IPS-20b (cell line): ENCODE measurements at regions not wholly inside any gene's neighbourhood (a gene's known extent, or its start where the extent isn't known, plus 50 kb on each side); places are given as distances from the start of the nearest gene placed in this dataset.

Experiments used
- H3K27ac ChIP-seq: one replicate; pipeline ENCODE4 v1.5.1; 2013; ENCODE audit warnings: low read length
- H3K27me3 ChIP-seq: 2 replicates; pipeline ENCODE4 v1.6.1; 2013; ENCODE audit warnings: mild to moderate bottlenecking, low read length, inconsistent platforms; ENCODE audit not compliant: insufficient read depth
- H3K36me3 ChIP-seq: 2 replicates; pipeline ENCODE4 v1.6.1; 2013; ENCODE audit warnings: low read depth, mild to moderate bottlenecking, inconsistent platforms, low read length, moderate library complexity; ENCODE audit not compliant: insufficient read depth
- H3K4me1 ChIP-seq: 2 replicates; pipeline ENCODE4 v1.6.1; 2013; ENCODE audit warnings: mild to moderate bottlenecking, control low read depth, inconsistent platforms, low read length, moderate library complexity; ENCODE audit not compliant: insufficient read depth
- H3K4me3 ChIP-seq: 2 replicates; pipeline ENCODE4 v1.5.1; 2013; ENCODE audit warnings: mild to moderate bottlenecking, low read length, inconsistent platforms
- H3K9ac ChIP-seq: 2 replicates; pipeline ENCODE4 v1.6.1; 2013; ENCODE audit warnings: low read depth, mild to moderate bottlenecking, inconsistent platforms, low read length, moderate library complexity
- H3K9me3 ChIP-seq: 2 replicates; pipeline ENCODE4 v1.6.1; 2013; ENCODE audit warnings: mild to moderate bottlenecking, low read depth, low read length, inconsistent platforms; ENCODE audit not compliant: insufficient read depth

DNA sequence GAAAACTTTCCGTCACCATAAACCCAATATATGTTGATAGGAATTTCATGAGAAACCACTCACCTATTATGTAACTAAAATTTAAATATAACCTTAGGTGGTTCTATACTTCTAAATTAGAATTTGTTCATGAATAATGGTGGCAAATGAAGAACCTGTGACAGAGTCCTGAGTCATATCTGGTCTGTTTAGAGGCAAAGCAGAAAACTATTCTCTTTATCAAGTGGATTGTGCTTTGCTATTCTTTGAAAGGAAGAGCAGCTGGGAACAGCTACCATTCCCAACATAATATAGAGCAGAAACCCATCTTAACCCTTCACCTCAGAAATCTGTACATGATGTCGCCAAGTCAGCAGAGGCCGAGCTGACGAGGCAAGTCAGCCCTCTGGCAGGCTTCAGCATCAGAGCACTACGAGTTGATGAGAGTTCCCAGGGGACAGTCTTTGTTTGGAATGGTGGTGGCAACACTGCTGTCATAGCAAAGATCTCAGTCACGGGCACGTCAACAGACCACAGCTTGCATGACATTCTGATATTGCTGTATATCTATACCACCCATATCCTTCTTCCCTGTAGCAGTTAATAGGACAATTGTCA lies 631.9 kb upstream of the CA10 start:
- no peak overlapping the region for H3K9ac ChIP-seq
- no peaks in the 10 kb centered on the region for H3K36me3 ChIP-seq
- H3K27ac ChIP-seq: no peak overlapping the region
- H3K9me3 ChIP-seq: no peaks in the 10 kb centered on the region
- no peaks in the 10 kb centered on the region for H3K27me3 ChIP-seq
- no peak overlapping the region for H3K4me3 ChIP-seq
- H3K4me1 ChIP-seq: no peaks in the 10 kb centered on the region

DNA sequence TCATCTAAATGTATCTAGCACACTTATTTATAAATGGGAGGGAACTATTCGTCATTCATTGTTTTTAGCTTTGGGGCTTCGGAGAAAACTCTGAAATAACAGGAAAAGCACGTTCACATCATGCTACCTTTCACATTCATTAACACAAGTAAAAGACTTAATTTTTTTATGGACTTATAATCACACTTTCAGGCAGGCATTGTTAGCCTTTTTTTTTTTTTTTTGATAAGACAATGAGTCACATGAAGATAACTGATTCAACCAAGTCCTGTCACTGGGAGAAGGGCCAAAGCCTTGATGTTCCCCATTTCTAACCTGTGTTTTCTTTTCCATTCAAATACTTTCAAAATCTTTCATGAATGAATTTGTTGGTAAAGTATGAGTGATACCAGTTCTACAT lies 631.3 kb upstream of the CA10 start:
- Histone ChIP-seq H3K9me3 (no peaks in the 10 kb centered on the region), H3K27ac (no peak overlapping the region), H3K36me3 (no peaks in the 10 kb centered on the region), H3K4me1 (no peaks in the 10 kb centered on the region), H3K9ac (no peak overlapping the region), H3K27me3 (no peaks in the 10 kb centered on the region), H3K4me3 (no peak overlapping the region)

DNA sequence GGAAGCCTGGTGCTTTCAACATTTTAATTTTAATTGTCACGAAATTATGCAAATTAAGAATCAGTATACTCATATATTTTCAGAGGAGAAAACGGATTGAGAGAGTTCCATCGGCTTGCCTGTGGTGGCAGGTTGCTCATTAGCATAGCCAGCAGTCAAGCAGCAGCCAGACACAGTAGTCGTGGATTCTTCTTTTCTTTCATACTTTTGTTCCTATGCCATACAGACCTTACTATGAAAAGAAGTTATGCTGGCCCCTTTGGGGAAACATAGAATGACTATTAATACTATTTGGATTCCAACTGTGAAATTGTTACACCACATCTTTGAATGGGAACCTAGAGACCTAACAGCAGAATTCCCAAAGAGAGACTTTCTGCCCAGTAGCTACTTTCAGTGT lies 617.7 kb upstream of the CA10 start:
- no peak overlapping the region for H3K9ac ChIP-seq
- no peaks in the 10 kb centered on the region for H3K36me3 ChIP-seq
- H3K9me3 ChIP-seq: no peaks in the 10 kb centered on the region
- H3K4me1 ChIP-seq: no peaks in the 10 kb centered on the region
- H3K4me3 ChIP-seq: no peak overlapping the region
- peaks cover 70% of the 10 kb centered on the region; the same call in 1 of the 2 replicates for H3K27me3 ChIP-seq
- H3K27ac ChIP-seq: no peak overlapping the region

DNA sequence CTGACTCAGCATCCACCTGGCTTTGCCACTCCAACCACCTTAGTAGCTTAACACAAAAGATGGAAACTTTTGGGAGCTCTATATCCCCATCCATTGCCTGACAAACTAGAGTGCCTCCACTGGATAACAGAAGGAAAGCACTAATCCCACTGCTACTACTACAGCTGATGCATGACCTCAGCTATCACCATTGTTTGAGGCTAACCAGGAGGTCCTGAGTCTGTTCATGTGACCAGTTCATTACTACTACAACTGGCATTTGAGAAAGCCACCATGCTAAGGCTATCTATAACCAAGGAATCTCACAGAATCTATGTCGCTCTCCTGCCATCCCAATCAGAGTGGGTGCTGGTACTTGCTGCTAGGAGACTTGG lies 604.3 kb upstream of the CA10 start:
- no peaks in the 10 kb centered on the region for H3K36me3 ChIP-seq

DNA sequence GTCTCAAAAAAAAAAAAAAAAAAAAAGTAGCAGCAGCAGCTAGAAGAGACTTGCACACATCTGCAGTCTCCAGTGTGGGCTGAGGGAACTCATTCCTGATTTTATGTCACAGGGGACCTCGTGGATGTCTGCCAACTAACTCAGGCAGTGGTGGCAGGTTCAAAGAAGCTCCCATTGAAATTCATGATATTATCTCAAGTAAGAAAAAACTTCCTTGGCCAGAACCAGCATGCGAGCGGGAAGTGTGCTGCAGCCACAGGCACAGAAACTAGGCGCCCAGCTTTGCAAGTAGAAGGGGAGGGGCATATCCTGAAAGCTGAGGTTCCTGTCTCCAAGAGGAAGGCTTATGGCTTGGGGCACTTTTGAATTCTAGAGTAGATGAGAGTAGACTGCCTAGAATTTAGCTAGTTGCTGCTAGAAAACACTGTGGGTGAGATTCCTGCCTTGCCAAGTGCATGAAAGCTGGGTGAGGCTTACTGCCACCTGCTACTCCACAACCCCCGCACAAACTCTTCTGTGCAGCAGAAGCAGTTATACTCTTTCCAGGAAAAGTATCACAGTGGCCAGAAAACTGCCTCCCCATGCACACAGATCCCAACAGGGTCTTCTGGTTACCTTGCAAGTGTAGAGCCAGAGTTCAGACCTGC lies 603.8 kb upstream of the CA10 start:
- Histone ChIP-seq H3K27ac (no peak overlapping the region), H3K4me3 (no peak overlapping the region), H3K9me3 (no peaks in the 10 kb centered on the region), H3K4me1 (no peaks in the 10 kb centered on the region), H3K9ac (no peak overlapping the region), H3K36me3 (no peaks in the 10 kb centered on the region), H3K27me3 (no peaks in the 10 kb centered on the region)

More for the DNA sequence above, 604.3 kb upstream of the CA10 start:
- Histone ChIP-seq H3K4me3 (no peak overlapping the region), H3K4me1 (no peaks in the 10 kb centered on the region), H3K27me3 (no peaks in the 10 kb centered on the region), H3K9ac (no peak overlapping the region), H3K9me3 (no peaks in the 10 kb centered on the region), H3K27ac (no peak overlapping the region)

DNA sequence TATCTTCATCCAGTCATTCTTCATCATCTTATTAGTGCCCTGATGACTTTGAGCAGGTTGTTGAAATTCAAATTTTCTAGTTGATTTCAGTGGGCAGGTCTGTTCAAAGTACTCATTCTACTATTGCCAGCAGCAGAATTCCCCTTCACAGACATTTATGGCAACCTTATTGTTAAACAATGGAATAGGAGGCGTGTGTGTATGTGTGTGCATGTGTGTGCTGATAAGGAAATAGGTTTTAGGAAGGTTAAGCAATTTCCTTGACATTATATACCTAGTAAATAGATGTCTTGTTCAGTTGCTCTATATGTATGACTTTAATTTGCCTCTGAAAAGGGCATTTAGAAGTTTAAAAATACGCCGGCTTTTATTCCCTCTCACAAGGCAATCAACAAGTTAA lies 601.4 kb upstream of the CA10 start:
- H3K27me3 ChIP-seq: no peaks in the 10 kb centered on the region
- H3K27ac ChIP-seq: no peak overlapping the region
- H3K36me3 ChIP-seq: no peaks in the 10 kb centered on the region
- no peak overlapping the region for H3K4me3 ChIP-seq
- H3K4me1 ChIP-seq: no peaks in the 10 kb centered on the region
- no peaks in the 10 kb centered on the region for H3K9me3 ChIP-seq
- no peak overlapping the region for H3K9ac ChIP-seq

DNA sequence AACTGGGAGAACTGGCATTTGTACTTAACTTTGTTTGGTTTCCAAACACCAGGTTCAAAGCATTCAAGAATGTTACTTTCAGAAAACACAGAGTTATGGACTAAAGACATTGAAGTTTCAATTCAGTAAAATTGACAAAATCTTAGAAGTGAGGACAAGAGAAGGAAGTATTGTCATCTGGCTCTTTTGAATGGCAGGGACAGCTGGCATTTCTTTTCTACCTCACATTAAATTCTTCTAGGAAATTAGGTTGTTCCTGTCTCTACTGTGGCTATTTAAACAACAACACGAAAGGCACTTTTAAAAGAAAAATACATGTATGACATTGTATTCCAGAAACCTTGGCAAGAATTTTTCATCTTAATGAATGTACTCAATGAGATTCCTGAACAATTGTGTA lies 600.0 kb upstream of the CA10 start:
- Histone ChIP-seq H3K4me3 (no peak overlapping the region), H3K27me3 (no peaks in the 10 kb centered on the region), H3K36me3 (no peaks in the 10 kb centered on the region), H3K9ac (no peak overlapping the region), H3K27ac (no peak overlapping the region), H3K9me3 (no peaks in the 10 kb centered on the region), H3K4me1 (no peaks in the 10 kb centered on the region)

DNA sequence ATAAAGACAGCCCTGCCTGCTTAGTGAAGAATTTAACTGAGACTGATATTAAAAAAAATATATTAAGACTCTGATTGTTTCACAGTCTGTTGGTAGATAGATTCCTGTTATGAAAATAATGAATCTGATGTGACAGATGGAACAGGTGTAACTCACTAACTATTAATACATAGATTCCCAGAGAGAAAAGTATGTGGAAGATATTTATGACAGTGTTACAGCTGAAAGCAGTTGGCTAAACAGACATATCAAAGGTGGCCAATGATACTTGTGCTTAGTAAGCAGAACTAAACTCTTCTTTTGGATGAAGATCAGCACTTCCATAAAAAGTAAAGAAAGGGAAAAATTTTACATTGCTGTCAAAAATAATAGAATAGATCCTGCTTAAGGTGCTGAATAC lies 598.2 kb upstream of the CA10 start:
- Histone ChIP-seq H3K36me3 (no peaks in the 10 kb centered on the region), H3K4me1 (no peaks in the 10 kb centered on the region), H3K9me3 (no peaks in the 10 kb centered on the region), H3K4me3 (no peak overlapping the region), H3K27me3 (no peaks in the 10 kb centered on the region), H3K9ac (no peak overlapping the region), H3K27ac (no peak overlapping the region)

DNA sequence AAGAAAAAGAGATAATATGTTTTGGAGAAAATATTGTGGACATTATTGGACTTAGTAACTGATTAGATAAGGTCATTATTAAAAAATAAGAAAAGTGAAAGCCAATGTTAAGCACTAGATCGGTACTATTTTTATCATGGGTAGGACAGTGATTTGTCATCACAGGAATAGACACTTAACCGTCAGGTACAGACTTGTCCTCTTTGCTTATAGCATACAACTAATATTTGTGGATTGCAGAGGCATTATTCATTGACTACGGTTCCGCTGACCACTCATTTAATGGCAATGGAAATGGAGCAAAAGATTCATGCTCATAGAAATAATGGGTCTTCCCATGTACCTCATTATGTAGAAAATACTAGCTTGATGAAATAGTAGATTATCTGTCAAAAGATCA lies 596.3 kb upstream of the CA10 start:
- Histone ChIP-seq H3K4me1 (no peaks in the 10 kb centered on the region), H3K9me3 (no peaks in the 10 kb centered on the region), H3K27ac (no peak overlapping the region), H3K9ac (no peak overlapping the region), H3K36me3 (no peaks in the 10 kb centered on the region), H3K27me3 (no peaks in the 10 kb centered on the region), H3K4me3 (no peak overlapping the region)

DNA sequence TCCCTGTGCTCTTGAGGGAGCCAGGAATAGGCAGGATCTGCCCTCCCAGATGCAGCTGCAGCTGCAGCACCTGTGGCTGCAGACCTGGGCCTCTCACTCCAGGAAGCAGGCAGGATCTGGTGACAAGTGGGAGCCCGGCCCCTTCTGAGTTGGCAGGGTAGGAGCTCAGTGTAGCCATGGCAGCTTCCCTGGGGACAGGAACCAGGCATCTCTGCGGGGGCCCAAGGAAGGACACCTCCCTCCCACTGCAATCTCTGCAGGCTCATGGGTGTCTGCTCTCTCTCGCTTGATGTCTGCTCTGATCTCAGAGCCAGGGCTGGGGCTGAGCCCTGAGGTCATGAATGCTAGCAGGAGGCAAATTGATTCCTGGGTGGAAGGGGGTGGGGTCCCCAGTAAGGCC lies 592.5 kb upstream of the CA10 start:
- no peaks in the 10 kb centered on the region for H3K4me1 ChIP-seq
- no peaks in the 10 kb centered on the region for H3K9me3 ChIP-seq
- no peaks in the 10 kb centered on the region for H3K36me3 ChIP-seq
- H3K4me3 ChIP-seq: no peak overlapping the region
- no peak overlapping the region for H3K27ac ChIP-seq
- H3K27me3 ChIP-seq: no peaks in the 10 kb centered on the region
- no peak overlapping the region for H3K9ac ChIP-seq

DNA sequence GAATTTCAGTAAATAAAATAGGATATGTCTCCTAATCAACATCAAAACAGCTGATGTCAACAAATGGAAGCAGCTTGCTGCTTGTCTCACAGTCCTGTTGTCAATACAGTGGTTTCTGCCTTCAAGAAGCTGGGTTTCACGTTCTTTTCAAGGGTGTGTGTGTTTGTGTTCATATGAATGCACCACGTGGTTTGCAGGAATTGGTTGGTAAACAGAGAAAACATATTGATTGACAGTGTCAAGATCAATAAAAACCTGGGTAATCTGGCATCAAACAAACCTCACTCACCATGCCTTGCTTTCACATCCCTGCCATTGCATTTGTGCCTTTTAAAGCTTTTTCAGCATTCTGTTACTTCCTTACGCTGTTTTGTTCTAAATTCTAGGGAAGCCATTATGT lies 585.7 kb upstream of the CA10 start:
- no peak overlapping the region for H3K27ac ChIP-seq
- no peak overlapping the region for H3K4me3 ChIP-seq
- H3K27me3 ChIP-seq: no peaks in the 10 kb centered on the region
- no peaks in the 10 kb centered on the region for H3K9me3 ChIP-seq
- no peak overlapping the region for H3K9ac ChIP-seq
- no peaks in the 10 kb centered on the region for H3K36me3 ChIP-seq
- H3K4me1 ChIP-seq: no peaks in the 10 kb centered on the region

DNA sequence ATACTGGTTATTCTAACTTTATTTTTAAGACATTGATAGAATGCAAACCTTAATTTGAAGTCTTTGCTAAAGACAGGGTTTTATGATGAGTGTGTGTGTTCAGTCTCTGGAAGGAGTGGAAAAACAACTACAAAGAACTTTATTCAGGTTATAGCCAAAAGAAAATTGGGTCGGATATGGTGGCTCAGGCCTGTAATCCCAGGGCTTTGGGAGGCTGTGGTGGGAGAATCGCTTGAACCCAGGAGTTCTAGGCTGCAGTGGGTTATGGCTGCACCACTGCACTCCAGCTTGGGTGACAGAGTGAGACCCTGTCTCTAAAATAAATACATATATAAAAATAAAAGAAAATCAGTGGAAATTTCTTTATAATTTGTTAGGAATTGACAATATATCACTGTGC lies 581.5 kb upstream of the CA10 start:
- Histone ChIP-seq H3K27ac (no peak overlapping the region), H3K4me1 (no peaks in the 10 kb centered on the region), H3K27me3 (no peaks in the 10 kb centered on the region), H3K9ac (no peak overlapping the region), H3K4me3 (no peak overlapping the region), H3K9me3 (no peaks in the 10 kb centered on the region), H3K36me3 (no peaks in the 10 kb centered on the region)
